GM08714 (cell line): ENCODE measurements at regions not wholly inside any gene's neighbourhood (a gene's known extent, or its start where the extent isn't known, plus 50 kb on each side); places are given as distances from the start of the nearest gene placed in this dataset.

Experiments used
- H3K4me3 ChIP-seq: fragments of 200-500 bp; sonication (Bioruptor generic); 2 replicates; pipeline ENCODE4 v1.5.1; 2014; ENCODE audit warnings: mild to moderate bottlenecking, low read length, inconsistent platforms
- ZNF274 ChIP-seq: IDR thresholded peaks from 2 replicates; pipeline ENCODE4 v1.6.1; 2012; ENCODE audit warnings: mild to moderate bottlenecking, low read depth, low read length

- no peak overlapping the region for H3K4me3 ChIP-seq
Observed at GRCh38 chr18:38035193-38035592, 469.6 kb upstream of the CELF4 start.

GRCh38 chr18:38033282-38033681 lies 467.7 kb upstream of the CELF4 start:
- TF ChIP-seq ZNF274, result no peak
- no peak overlapping the region for H3K4me3 ChIP-seq

More at GRCh38 chr18:38035193-38035592, 469.6 kb upstream of the CELF4 start:
- TF ChIP-seq ZNF274, result no peak

GRCh38 chr18:38032516-38032915 lies 466.9 kb upstream of the CELF4 start:
- H3K4me3 ChIP-seq, result no peak overlapping the region
- no peak for TF ChIP-seq ZNF274

GRCh38 chr18:38028946-38029345 lies 463.3 kb upstream of the CELF4 start:
- H3K4me3 ChIP-seq, result no peak overlapping the region
- no peak for TF ChIP-seq ZNF274

GRCh38 chr18:38025433-38026038 lies 459.9 kb upstream of the CELF4 start:
- no peak overlapping the region for H3K4me3 ChIP-seq
- no peak for TF ChIP-seq ZNF274

- TF ChIP-seq ZNF274, result no peak
- no peak overlapping the region for H3K4me3 ChIP-seq
Observed at GRCh38 chr18:38023871-38024270, 458.3 kb upstream of the CELF4 start.

- H3K4me3 ChIP-seq, result no peak overlapping the region
- TF ChIP-seq ZNF274, result no peak
Observed at GRCh38 chr18:38022234-38022633, 456.6 kb upstream of the CELF4 start.

GRCh38 chr18:38019292-38019691 lies 453.7 kb upstream of the CELF4 start:
- no peak overlapping the region for H3K4me3 ChIP-seq
- no peak for TF ChIP-seq ZNF274

- H3K4me3 ChIP-seq, result no peak overlapping the region
- TF ChIP-seq ZNF274, result no peak
Observed at GRCh38 chr18:38010971-38011857, 445.6 kb upstream of the CELF4 start.

- TF ChIP-seq ZNF274, result no peak
- no peak overlapping the region for H3K4me3 ChIP-seq
Observed at GRCh38 chr18:38010037-38010436, 444.4 kb upstream of the CELF4 start.

- no peak overlapping the region for H3K4me3 ChIP-seq
- TF ChIP-seq ZNF274, result no peak
Observed at GRCh38 chr18:38009320-38009719, 443.7 kb upstream of the CELF4 start.

- no peak overlapping the region for H3K4me3 ChIP-seq
- no peak for TF ChIP-seq ZNF274
Observed at GRCh38 chr18:38007676-38008330, 442.2 kb upstream of the CELF4 start.

GRCh38 chr18:38007026-38007425 lies 441.4 kb upstream of the CELF4 start:
- H3K4me3 ChIP-seq, result no peak overlapping the region
- TF ChIP-seq ZNF274, result no peak

GRCh38 chr18:38006541-38006940 lies 440.9 kb upstream of the CELF4 start:
- no peak overlapping the region for H3K4me3 ChIP-seq
- TF ChIP-seq ZNF274, result no peak

GRCh38 chr18:37997695-37998094 lies 432.1 kb upstream of the CELF4 start:
- no peak overlapping the region for H3K4me3 ChIP-seq
- TF ChIP-seq ZNF274, result no peak
